Duodenal mucosa (tissue), 2 donors: ENCODE measurements at regions not wholly inside any gene's neighbourhood (a gene's known extent, or its start where the extent isn't known, plus 50 kb on each side); places are given as distances from the start of the nearest gene placed in this dataset.

ENCODE experiments used
- H3K27ac ChIP-seq: one replicate; pipeline ENCODE4 v1.7.0; 2013; ENCODE audit warnings: low read depth, low read length
- H3K27me3 ChIP-seq, 2 donors: one replicate each; pipeline ENCODE4 v1.7.0; 2013; ENCODE audit warnings: low read length in 2 of 2, control low read depth in 1 of 2; ENCODE audit not compliant: insufficient read depth in 2 of 2, control insufficient read depth in 1 of 2
- H3K36me3 ChIP-seq, 2 donors: one replicate each; pipeline ENCODE4 v1.7.0; 2013; ENCODE audit warnings: low read length in 2 of 2, control low read depth in 1 of 2; ENCODE audit not compliant: insufficient read depth in 2 of 2, control insufficient read depth in 1 of 2
- H3K4me1 ChIP-seq, 2 donors: one replicate each; pipeline ENCODE4 v1.7.0; 2013; ENCODE audit warnings: low read length in 2 of 2, control low read depth in 1 of 2; ENCODE audit not compliant: insufficient read depth in 2 of 2, control insufficient read depth in 1 of 2
- H3K4me3 ChIP-seq, 2 donors: one replicate each; pipeline ENCODE4 v1.7.0; 2013; ENCODE audit warnings: low read length in 2 of 2, low read depth in 1 of 2
- H3K9ac ChIP-seq, 2 donors: one replicate each; pipeline ENCODE4 v1.7.0; 2013; ENCODE audit warnings: low read length in 2 of 2, low read depth in 1 of 2
- H3K9me3 ChIP-seq, 2 donors: one replicate each; pipeline ENCODE4 v1.7.0; 2013; ENCODE audit warnings: low read length in 2 of 2, control low read depth in 1 of 2; ENCODE audit not compliant: control insufficient read depth in 1 of 2

- H3K27me3 ChIP-seq, result no peaks in the 10 kb centered on the region
- H3K4me3 ChIP-seq, result no peak overlapping the region
- H3K27ac ChIP-seq, result no peak overlapping the region
- H3K9me3 ChIP-seq, result peaks cover 0 to 3% of the 10 kb centered on the region in 2 donors
- H3K4me1 ChIP-seq, result no peaks in the 10 kb centered on the region
- H3K36me3 ChIP-seq, result no peaks in the 10 kb centered on the region
- no peak overlapping the region for H3K9ac ChIP-seq
Measured at GRCh38 chr2:21944536-21944935, 820.8 kb downstream of the TDRD15 start.

DNA sequence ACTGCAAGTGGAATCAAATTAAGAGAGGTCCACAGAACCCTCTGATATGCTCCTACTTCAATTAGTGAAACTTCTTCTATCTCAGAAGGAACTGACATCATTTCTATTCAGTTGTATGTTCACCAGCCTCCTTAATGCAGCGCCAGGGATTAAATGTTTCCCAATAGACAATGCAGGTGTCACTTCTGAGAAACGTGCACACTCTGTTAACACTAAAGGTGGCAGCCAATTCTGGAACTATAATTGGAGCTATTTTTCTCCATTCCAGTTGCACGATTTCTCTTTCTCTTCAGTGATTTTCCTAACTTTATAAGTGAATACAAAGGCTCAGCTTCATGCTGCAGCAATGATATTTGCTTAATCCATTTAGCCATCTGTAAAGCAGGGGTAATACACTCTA, 821.9 kb downstream of the TDRD15 start:
- Histone ChIP-seq H3K4me1 (no peaks in the 10 kb centered on the region), H3K9me3 (peaks cover 0 to 3% of the 10 kb centered on the region in 2 donors), H3K36me3 (no peaks in the 10 kb centered on the region), H3K27ac (no peak overlapping the region), H3K9ac (no peak overlapping the region), H3K27me3 (no peaks in the 10 kb centered on the region), H3K4me3 (no peak overlapping the region)

- Histone ChIP-seq H3K27ac (no peak overlapping the region), H3K36me3 (no peaks in the 10 kb centered on the region), H3K27me3 (no peaks in the 10 kb centered on the region), H3K4me3 (no peak overlapping the region), H3K9me3 (no peaks in the 10 kb centered on the region), H3K9ac (no peak overlapping the region), H3K4me1 (no peaks in the 10 kb centered on the region)
Measured at GRCh38 chr2:21947046-21947445, 823.3 kb downstream of the TDRD15 start.

DNA sequence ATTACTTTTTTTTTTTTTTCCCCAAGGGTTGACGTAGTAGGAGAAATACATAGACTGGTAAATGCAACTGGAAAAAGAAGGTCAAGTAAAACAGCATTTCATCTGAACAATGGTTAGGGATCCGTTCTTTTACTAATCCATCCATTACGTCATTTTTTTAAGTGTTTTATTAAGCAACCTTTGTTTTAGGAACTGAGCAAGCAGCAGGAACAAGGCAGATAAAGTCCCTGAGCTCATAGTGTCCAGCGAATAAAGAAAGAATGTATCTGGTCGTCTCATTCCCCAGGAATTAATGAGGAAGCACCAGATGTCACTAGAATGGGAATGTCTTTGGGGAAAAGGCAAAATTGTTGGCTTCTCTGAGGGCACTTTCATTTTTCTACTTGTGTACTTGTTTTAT, 842.4 kb downstream of the TDRD15 start:
- Histone ChIP-seq H3K4me3 (no peak overlapping the region), H3K9ac (no peak overlapping the region), H3K27me3 (no peaks in the 10 kb centered on the region), H3K4me1 (no peaks in the 10 kb centered on the region), H3K9me3 (peaks cover 0 to 4% of the 10 kb centered on the region in 2 donors), H3K27ac (no peak overlapping the region), H3K36me3 (no peaks in the 10 kb centered on the region)

DNA sequence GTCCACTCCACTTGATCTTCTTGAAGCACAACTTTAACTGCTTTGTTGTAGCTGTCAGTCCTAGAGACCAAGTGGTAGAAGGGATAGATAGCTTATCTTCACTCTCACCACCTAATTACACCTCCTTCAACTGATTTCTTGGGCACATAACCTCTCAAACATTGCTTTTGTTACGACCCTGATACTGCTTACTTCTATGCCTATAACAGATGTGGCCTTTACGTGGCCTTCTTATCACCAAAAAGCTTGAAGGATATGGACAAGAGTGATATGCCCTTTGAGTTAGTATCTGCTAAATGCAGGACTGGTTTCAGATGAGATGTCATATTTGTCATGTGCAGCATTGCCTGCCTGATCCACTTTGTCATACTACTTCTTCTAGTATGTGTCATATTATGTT, 847.2 kb downstream of the TDRD15 start:
- Histone ChIP-seq H3K9me3 (no peaks in the 10 kb centered on the region), H3K36me3 (no peaks in the 10 kb centered on the region), H3K27me3 (no peaks in the 10 kb centered on the region)

DNA sequence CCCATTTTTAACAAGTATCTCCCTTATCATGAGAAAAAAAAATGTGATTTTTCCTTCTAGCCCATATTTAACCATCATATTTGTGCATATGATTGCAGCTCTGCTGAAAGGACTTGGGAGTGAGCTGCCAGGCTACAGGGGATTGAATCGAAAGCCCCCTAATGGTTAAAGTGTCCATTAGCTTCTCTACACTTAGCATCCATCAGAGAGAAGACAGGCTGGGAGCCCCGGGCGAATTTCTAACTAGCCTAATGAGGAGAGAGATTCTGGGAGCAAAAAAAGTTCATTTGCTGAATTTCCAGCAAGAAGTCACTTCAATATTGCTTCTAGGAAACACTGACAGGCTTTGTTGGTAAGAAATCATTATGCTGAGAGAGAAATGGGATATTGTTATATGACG, 848.8 kb downstream of the TDRD15 start:
- Histone ChIP-seq H3K27ac (no peak overlapping the region), H3K36me3 (no peaks in the 10 kb centered on the region), H3K9ac (no peak overlapping the region), H3K4me3 (no peak overlapping the region), H3K9me3 (no peaks in the 10 kb centered on the region), H3K4me1 (no peaks in the 10 kb centered on the region), H3K27me3 (no peaks in the 10 kb centered on the region)

More for the DNA sequence above, 847.2 kb downstream of the TDRD15 start:
- H3K4me1 ChIP-seq, result no peaks in the 10 kb centered on the region
- H3K9ac ChIP-seq, result no peak overlapping the region
- H3K4me3 ChIP-seq, result no peak overlapping the region
- no peak overlapping the region for H3K27ac ChIP-seq

GRCh38 chr2:21981127-21981526, 857.4 kb downstream of the TDRD15 start:
- Histone ChIP-seq H3K9ac (no peak overlapping the region), H3K4me1 (no peaks in the 10 kb centered on the region), H3K36me3 (no peaks in the 10 kb centered on the region), H3K27ac (no peak overlapping the region), H3K4me3 (no peak overlapping the region), H3K27me3 (no peaks in the 10 kb centered on the region), H3K9me3 (peaks cover 5 to 35% of the 10 kb centered on the region in 2 donors)

- H3K4me1 ChIP-seq, result no peaks in the 10 kb centered on the region
- no peaks in the 10 kb centered on the region for H3K36me3 ChIP-seq
- H3K9ac ChIP-seq, result no peak overlapping the region
- no peak overlapping the region for H3K4me3 ChIP-seq
- H3K27me3 ChIP-seq, result no peaks in the 10 kb centered on the region
- H3K9me3 ChIP-seq, result peaks cover 12 to 27% of the 10 kb centered on the region in 2 donors
- H3K27ac ChIP-seq, result no peak overlapping the region
Measured at GRCh38 chr2:21993002-21993401, 869.2 kb downstream of the TDRD15 start.

DNA sequence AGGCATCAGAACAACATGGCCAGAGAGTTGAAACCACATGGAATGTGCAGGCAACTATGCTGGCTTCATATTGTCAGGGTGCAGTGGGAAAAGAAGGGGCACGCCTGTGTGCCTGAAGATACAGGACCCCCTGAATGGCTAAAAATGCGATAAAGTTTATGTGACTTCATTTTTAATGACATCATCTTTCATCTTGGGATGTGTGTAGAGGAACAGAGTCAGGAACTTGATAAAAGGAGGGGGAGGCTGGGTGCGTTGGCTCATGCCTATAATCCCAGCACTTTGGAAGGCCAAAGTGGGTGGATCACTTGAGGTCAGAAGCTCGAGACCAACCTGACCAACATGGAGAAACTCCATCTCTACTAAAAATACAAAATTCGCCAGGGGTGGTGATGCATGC, 872.6 kb downstream of the TDRD15 start:
- Histone ChIP-seq H3K27ac (no peak overlapping the region), H3K4me3 (no peak overlapping the region), H3K36me3 (no peaks in the 10 kb centered on the region), H3K9me3 (peaks cover 10 to 20% of the 10 kb centered on the region in 2 donors), H3K27me3 (no peaks in the 10 kb centered on the region), H3K4me1 (no peaks in the 10 kb centered on the region), H3K9ac (no peak overlapping the region)

DNA sequence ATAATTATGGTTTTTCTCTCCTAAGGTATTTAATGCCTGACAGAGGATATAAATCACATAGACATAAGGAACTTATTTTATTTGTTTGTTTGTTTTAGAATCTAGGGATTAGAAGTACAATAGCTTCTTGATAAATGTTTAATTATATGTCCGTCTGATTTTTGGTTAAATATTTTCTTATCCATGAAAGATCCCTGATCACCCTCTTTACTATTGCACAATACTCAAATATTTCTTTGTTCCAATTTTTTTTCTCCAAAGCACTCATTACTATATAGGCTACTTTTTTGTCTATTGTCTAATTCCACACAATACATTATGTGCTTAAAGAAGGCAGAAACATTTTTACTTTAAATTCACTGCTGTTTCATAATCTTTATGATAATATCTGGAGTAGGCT, 875.8 kb downstream of the TDRD15 start:
- no peaks in the 10 kb centered on the region for H3K36me3 ChIP-seq
- H3K27me3 ChIP-seq, result no peaks in the 10 kb centered on the region
- H3K4me3 ChIP-seq, result no peak overlapping the region
- no peak overlapping the region for H3K27ac ChIP-seq
- H3K9ac ChIP-seq, result no peak overlapping the region
- no peaks in the 10 kb centered on the region for H3K4me1 ChIP-seq
- no peaks in the 10 kb centered on the region for H3K9me3 ChIP-seq

GRCh38 chr2:22002066-22002465, 878.3 kb downstream of the TDRD15 start:
- Histone ChIP-seq H3K9ac (no peak overlapping the region), H3K27me3 (no peaks in the 10 kb centered on the region), H3K36me3 (no peaks in the 10 kb centered on the region), H3K4me1 (no peaks in the 10 kb centered on the region), H3K9me3 (peaks cover 0 to 5% of the 10 kb centered on the region in 2 donors), H3K27ac (no peak overlapping the region), H3K4me3 (no peak overlapping the region)
